ENCODE measurements at regions not wholly inside any gene's neighbourhood (a gene's known extent, or its start where the extent isn't known, plus 50 kb on each side); places are given as distances from the start of the nearest gene placed in this dataset.

DNA sequence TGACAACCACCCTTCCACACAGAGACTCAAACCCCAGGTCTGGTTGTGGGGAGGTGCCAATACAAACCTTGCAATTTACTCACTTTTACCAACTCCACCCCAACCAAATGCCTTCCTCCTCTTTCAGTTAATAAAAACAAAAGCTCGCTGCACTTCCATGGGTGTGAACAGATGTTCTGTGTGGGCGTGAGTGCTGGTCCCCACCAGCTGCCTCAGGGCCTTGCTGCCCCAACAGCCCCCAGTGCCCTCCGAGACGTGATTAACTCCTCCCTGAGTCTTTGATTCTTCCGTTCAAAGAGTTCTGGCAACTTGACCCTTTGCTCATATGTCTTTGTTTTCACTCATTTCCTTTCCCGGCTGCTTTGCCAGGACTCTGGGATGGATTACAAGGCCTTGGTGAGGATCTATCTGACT, 258.9 kb upstream of the CXCR4 start:
- TF ChIP-seq CTCF (IDR thresholded peaks at IDR 0.05) (no peak), POLR2A (IDR thresholded peaks at IDR 0.05; ENCODE audit: low read length) (no peak), SREBF2 (IDR thresholded peaks at IDR 0.05) (no peak), RNF2 (IDR thresholded peaks at IDR 0.05; ENCODE audit: borderline replicate concordance, low read depth) (no peak), FOXS1 (CRISPR knock-in tag; IDR thresholded peaks at IDR 0.05) (no peak), POLR2AphosphoS2 (conservative IDR thresholded peaks at IDR 0.05; ENCODE audit: low read length) (no peak), RAD21 (conservative IDR thresholded peaks at IDR 0.05 in 1 of 2, IDR thresholded peaks at IDR 0.05 in 1 of 2) (no peak), RFX5 (IDR thresholded peaks at IDR 0.05) (no peak), MYC (IDR thresholded peaks at IDR 0.05; ENCODE audit: borderline replicate concordance, low read length) (no peak), ZFP36 (IDR thresholded peaks at IDR 0.05; ENCODE audit: borderline replicate concordance, partially characterized antibody) (no peak), EP300 (IDR thresholded peaks at IDR 0.05) (no peak), CEBPB (IDR thresholded peaks at IDR 0.05) (no peak)
- TF ChIP-seq, protein P1, sequence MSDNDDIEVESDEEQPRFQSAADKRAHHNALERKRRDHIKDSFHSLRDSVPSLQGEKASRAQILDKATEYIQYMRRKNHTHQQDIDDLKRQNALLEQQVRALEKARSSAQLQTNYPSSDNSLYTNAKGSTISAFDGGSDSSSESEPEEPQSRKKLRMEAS (IDR thresholded peaks at IDR 0.05): no peak
- TF ChIP-seq, protein P2, sequence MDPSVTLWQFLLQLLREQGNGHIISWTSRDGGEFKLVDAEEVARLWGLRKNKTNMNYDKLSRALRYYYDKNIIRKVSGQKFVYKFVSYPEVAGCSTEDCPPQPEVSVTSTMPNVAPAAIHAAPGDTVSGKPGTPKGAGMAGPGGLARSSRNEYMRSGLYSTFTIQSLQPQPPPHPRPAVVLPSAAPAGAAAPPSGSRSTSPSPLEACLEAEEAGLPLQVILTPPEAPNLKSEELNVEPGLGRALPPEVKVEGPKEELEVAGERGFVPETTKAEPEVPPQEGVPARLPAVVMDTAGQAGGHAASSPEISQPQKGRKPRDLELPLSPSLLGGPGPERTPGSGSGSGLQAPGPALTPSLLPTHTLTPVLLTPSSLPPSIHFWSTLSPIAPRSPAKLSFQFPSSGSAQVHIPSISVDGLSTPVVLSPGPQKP (IDR thresholded peaks at IDR 0.05; ENCODE audit: low read depth, low read length): no peak

Measured in A549 (cell line).